Osteocyte (in vitro differentiated cells): ENCODE measurements at regions not wholly inside any gene's neighbourhood (a gene's known extent, or its start where the extent isn't known, plus 50 kb on each side); places are given as distances from the start of the nearest gene placed in this dataset.

Source experiments
- DNase-seq: peaks from one replicate; pipeline ENCODE4 v3.0.0; 2021; ENCODE audit warnings: mixed read lengths; ENCODE audit not compliant: unreplicated experiment; ENCODE audit errors: extremely low spot score
- H3K27ac Mint-ChIP-seq: one replicate; pipeline ENCODE4 v1.8.0; 2021; ENCODE audit warnings: mild to moderate bottlenecking, mixed read lengths; ENCODE audit not compliant: unreplicated experiment
- H3K27me3 Mint-ChIP-seq: one replicate; pipeline ENCODE4 v1.8.0; 2021; ENCODE audit warnings: mixed read lengths; ENCODE audit not compliant: unreplicated experiment
- H3K36me3 Mint-ChIP-seq: one replicate; pipeline ENCODE4 v1.8.0; 2021; ENCODE audit warnings: mixed read lengths; ENCODE audit not compliant: unreplicated experiment
- H3K4me1 Mint-ChIP-seq: one replicate; pipeline ENCODE4 v1.8.0; 2021; ENCODE audit warnings: mixed read lengths; ENCODE audit not compliant: unreplicated experiment
- H3K4me3 Mint-ChIP-seq: one replicate; pipeline ENCODE4 v1.8.0; 2021; ENCODE audit warnings: mild to moderate bottlenecking, moderate library complexity, mixed read lengths; ENCODE audit not compliant: unreplicated experiment
- H3K9me3 Mint-ChIP-seq: one replicate; pipeline ENCODE4 v1.8.0; 2021; ENCODE audit warnings: mixed read lengths; ENCODE audit not compliant: unreplicated experiment
- CTCF ChIP-seq: fragments of 200-600 bp; sonication (generic); IDR thresholded peaks from 2 replicates; pipeline ENCODE4 v1.5.0; 2021; ENCODE audit warnings: antibody characterized with exemption, mild to moderate bottlenecking, moderate library complexity

GRCh38 chr12:17609701-17610100, 480.3 kb downstream of the RERGL start:
- Mint-ChIP-seq H3K4me3 (no peak overlapping the region), H3K27me3 (no peaks in the 10 kb centered on the region), H3K27ac (no peak overlapping the region), H3K4me1 (no peaks in the 10 kb centered on the region), H3K36me3 (no peaks in the 10 kb centered on the region), H3K9me3 (no peaks in the 10 kb centered on the region)
- TF ChIP-seq CTCF, result no peak
- no peak for DNase-seq

- DNase-seq, result no peak
- Mint-ChIP-seq H3K27ac (no peak overlapping the region), H3K9me3 (no peaks in the 10 kb centered on the region), H3K4me3 (no peak overlapping the region), H3K36me3 (no peaks in the 10 kb centered on the region), H3K27me3 (no peaks in the 10 kb centered on the region), H3K4me1 (no peaks in the 10 kb centered on the region)
- TF ChIP-seq CTCF, result no peak
These were observed 480.8 kb downstream of the RERGL start for GRCh38 chr12:17609153-17609552.

DNA sequence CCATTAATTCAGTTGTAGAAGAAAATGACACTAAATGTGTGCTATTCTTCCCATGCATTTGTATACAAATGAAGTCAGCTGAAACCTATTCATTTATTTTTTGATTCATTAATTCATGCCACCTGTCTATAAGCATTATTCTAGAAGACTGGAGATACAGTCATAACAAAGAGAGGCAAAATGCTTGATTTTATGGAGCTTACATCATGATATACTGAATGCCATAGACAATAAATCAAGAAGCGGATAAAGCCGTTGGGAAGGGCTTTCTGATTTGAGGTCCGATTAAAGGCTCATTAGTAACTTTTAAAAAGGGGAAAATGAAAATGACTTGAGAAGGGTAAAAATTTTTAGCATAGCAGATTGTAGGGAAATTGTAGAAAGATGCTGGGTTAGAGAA, 494.9 kb downstream of the RERGL start:
- Mint-ChIP-seq H3K27me3 (no peaks in the 10 kb centered on the region), H3K9me3 (no peaks in the 10 kb centered on the region), H3K27ac (no peak overlapping the region), H3K36me3 (no peaks in the 10 kb centered on the region), H3K4me1 (no peaks in the 10 kb centered on the region), H3K4me3 (no peak overlapping the region)
- TF ChIP-seq CTCF, result no peak
- no peak for DNase-seq

DNA sequence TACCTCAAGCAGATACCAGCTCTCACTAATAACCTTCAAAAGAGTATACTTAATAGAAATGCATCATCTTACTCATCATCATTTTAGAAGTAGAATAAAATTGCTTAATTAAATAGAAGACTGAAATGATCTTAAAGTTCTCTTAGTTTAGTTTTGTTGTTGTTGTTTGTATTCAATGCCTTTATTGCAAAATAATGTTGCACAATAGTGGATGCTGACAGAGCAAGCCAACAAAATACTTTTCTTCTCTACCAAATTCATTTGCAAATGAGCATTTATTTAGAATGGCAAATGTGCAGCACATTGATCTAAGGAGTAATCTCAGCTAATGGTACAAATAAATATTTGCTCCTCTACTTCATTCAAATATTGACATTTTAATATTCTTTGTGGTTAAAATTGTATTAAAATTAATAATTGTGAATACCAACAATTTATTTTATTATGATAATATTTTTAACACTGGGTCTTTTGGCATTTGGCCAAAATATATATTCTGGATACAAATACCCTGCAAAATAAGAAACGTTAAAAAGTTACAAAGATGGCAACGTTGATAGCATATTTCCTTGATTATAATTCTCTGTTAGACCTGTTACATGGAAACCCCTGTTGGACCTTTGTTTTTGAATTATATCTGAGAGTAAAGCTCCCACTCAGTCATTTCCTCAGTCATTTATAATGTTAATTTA, 496.1 kb downstream of the RERGL start:
- no peak for TF ChIP-seq CTCF
- H3K27ac Mint-ChIP-seq, result no peak overlapping the region
- no peaks in the 10 kb centered on the region for H3K4me1 Mint-ChIP-seq
- H3K27me3 Mint-ChIP-seq, result no peaks in the 10 kb centered on the region
- no peak for DNase-seq
- no peaks in the 10 kb centered on the region for H3K9me3 Mint-ChIP-seq
- H3K4me3 Mint-ChIP-seq, result no peak overlapping the region
- no peaks in the 10 kb centered on the region for H3K36me3 Mint-ChIP-seq

GRCh38 chr12:17592472-17592871, 497.5 kb downstream of the RERGL start:
- DNase-seq, result no peak
- Mint-ChIP-seq H3K36me3 (no peaks in the 10 kb centered on the region), H3K27ac (no peak overlapping the region), H3K4me1 (no peaks in the 10 kb centered on the region), H3K27me3 (no peaks in the 10 kb centered on the region), H3K4me3 (no peak overlapping the region), H3K9me3 (no peaks in the 10 kb centered on the region)
- TF ChIP-seq CTCF, result no peak
